Loucy (cell line): ENCODE measurements at regions not wholly inside any gene's neighbourhood (a gene's known extent, or its start where the extent isn't known, plus 50 kb on each side); places are given as distances from the start of the nearest gene placed in this dataset.

Experiments
- H2AFZ ChIP-seq: fragments of 200-600 bp; sonication (generic); 2 replicates; pipeline ENCODE4 v1.6.0; 2016; ENCODE audit warnings: antibody characterized with exemption, mild to moderate bottlenecking, low read length, moderate library complexity
- H3F3A ChIP-seq: fragments of 200-600 bp; 2 replicates; pipeline ENCODE4 v1.6.0; 2016; ENCODE audit warnings: antibody characterized with exemption, low read depth, mild to moderate bottlenecking
- H3K27me3 ChIP-seq: fragments of 200-600 bp; sonication (generic); 2 replicates; pipeline ENCODE4 v1.6.1; 2014; ENCODE audit warnings: low read length, mild to moderate bottlenecking; ENCODE audit not compliant: insufficient read depth, poor library complexity, severe bottlenecking
- H3K36me3 ChIP-seq: fragments of 200-600 bp; sonication (generic); 2 replicates; pipeline ENCODE4 v1.6.1; 2016; ENCODE audit warnings: low read length; ENCODE audit not compliant: insufficient read depth
- H3K4me1 ChIP-seq: fragments of 200-600 bp; sonication (generic); 2 replicates; pipeline ENCODE4 v1.5.1; 2014; ENCODE audit warnings: low read length, mild to moderate bottlenecking; ENCODE audit not compliant: insufficient read depth, poor library complexity, severe bottlenecking
- H3K4me2 ChIP-seq: fragments of 200-600 bp; sonication (generic); 2 replicates; pipeline ENCODE4 v1.6.0; 2014; ENCODE audit warnings: antibody characterized with exemption, low read length, low read depth, mild to moderate bottlenecking; ENCODE audit not compliant: poor library complexity, severe bottlenecking
- H3K4me3 ChIP-seq: fragments of 200-600 bp; sonication (generic); 2 replicates; pipeline ENCODE4 v1.5.1; 2014; ENCODE audit warnings: low read length, mild to moderate bottlenecking, mixed read lengths; ENCODE audit not compliant: poor library complexity, severe bottlenecking
- H3K79me2 ChIP-seq: fragments of 200-600 bp; sonication (generic); 2 replicates; pipeline ENCODE4 v1.6.1; 2014; ENCODE audit warnings: low read length; ENCODE audit not compliant: insufficient read depth
- H3K9ac ChIP-seq: fragments of 200-600 bp; sonication (generic); 2 replicates; pipeline ENCODE4 v1.6.0; 2014; ENCODE audit warnings: mild to moderate bottlenecking, low read depth, low read length, moderate library complexity; ENCODE audit not compliant: poor library complexity, severe bottlenecking
- H3K9me2 ChIP-seq: fragments of 200-600 bp; sonication (generic); replicated peaks from 2 replicates; pipeline ENCODE4 v1.6.1; 2016; ENCODE audit warnings: low read depth, low read length, mixed read lengths
- H3K9me3 ChIP-seq: fragments of 200-600 bp; sonication (generic); 2 replicates; pipeline ENCODE4 v1.6.1; 2014; ENCODE audit warnings: mild to moderate bottlenecking, antibody characterized with exemption, low read length, low read depth; ENCODE audit not compliant: insufficient read depth
- H4K20me1 ChIP-seq: fragments of 200-600 bp; sonication (generic); 2 replicates; pipeline ENCODE4 v1.6.0; 2014; ENCODE audit warnings: antibody characterized with exemption, low read length, mild to moderate bottlenecking; ENCODE audit not compliant: insufficient read depth, poor library complexity, severe bottlenecking
- EZH2phosphoT487 ChIP-seq: fragments of 200-600 bp; IDR thresholded peaks from 2 replicates; pipeline ENCODE4 v1.6.1; 2018; ENCODE audit warnings: antibody characterized with exemption, mild to moderate bottlenecking, moderate library complexity, borderline replicate concordance
- TF ChIP-seq, protein P1 (sequence below): fragments of 200-600 bp; sonication (generic); conservative IDR thresholded peaks from 2 replicates; pipeline ENCODE4 v1.5.1; 2014; ENCODE audit warnings: mild to moderate bottlenecking, antibody characterized with exemption, low read length

DNA sequence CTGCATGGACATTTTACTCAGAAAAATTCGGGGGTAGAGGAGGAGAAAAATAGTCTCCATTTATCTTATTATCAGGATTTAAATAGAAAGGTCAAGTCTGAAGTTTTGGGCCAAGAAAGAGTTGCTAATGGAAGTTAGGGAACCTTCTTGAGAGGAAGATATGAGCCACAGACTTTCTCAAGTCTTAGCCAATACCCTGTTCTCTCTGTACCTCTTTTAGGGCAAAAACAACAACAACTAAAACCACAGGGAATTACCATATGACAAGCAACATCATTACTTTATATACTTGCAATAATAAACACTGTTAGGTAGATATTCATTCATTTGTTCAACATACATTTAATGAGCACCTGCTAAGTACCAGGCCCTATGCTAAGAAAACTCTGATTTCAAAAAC, 282.2 kb upstream of the CDH5 start:
- no peaks in the 10 kb centered on the region for H3K27me3 ChIP-seq
- no peaks in the 10 kb centered on the region for H3K9me3 ChIP-seq
- no peaks in the 10 kb centered on the region for H3K9me2 ChIP-seq
- H3K79me2 ChIP-seq, result no peaks in the 10 kb centered on the region
- H3F3A ChIP-seq, result no peaks in the 10 kb centered on the region
- H2AFZ ChIP-seq, result no peak overlapping the region
- H4K20me1 ChIP-seq, result no peaks in the 10 kb centered on the region
- no peak for TF ChIP-seq EZH2phosphoT487
- TF ChIP-seq, protein P1, sequence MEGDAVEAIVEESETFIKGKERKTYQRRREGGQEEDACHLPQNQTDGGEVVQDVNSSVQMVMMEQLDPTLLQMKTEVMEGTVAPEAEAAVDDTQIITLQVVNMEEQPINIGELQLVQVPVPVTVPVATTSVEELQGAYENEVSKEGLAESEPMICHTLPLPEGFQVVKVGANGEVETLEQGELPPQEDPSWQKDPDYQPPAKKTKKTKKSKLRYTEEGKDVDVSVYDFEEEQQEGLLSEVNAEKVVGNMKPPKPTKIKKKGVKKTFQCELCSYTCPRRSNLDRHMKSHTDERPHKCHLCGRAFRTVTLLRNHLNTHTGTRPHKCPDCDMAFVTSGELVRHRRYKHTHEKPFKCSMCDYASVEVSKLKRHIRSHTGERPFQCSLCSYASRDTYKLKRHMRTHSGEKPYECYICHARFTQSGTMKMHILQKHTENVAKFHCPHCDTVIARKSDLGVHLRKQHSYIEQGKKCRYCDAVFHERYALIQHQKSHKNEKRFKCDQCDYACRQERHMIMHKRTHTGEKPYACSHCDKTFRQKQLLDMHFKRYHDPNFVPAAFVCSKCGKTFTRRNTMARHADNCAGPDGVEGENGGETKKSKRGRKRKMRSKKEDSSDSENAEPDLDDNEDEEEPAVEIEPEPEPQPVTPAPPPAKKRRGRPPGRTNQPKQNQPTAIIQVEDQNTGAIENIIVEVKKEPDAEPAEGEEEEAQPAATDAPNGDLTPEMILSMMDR, result no peak
- H3K4me1 ChIP-seq, result no peaks in the 10 kb centered on the region
- no peak overlapping the region for H3K4me2 ChIP-seq
- no peak overlapping the region for H3K9ac ChIP-seq
- H3K4me3 ChIP-seq, result no peak overlapping the region
- no peaks in the 10 kb centered on the region for H3K36me3 ChIP-seq

DNA sequence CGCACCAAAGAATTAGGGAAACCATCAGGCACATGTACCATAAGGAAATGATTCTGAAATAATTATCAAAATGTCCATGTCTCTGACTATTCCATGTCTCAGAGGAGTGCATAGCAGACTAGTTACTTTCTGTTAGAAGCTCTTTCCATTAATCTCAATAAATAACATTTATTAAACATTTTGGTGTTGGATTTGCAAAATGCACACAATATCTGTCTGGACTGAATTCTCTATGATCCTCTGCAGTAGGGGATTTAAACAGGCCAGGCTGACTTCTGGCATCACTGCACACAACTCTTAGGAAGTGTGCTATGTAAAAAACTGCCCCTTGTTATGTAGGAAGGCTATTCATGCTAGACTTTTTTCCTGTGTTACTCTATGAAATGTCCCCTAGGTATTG, 283.3 kb upstream of the CDH5 start:
- Histone ChIP-seq H3K27me3 (no peaks in the 10 kb centered on the region), H3K79me2 (no peaks in the 10 kb centered on the region), H3K4me1 (no peaks in the 10 kb centered on the region), H3K9me2 (no peaks in the 10 kb centered on the region), H3K4me2 (no peak overlapping the region), H3F3A (no peaks in the 10 kb centered on the region), H3K9ac (no peak overlapping the region), H3K4me3 (no peak overlapping the region), H3K36me3 (no peaks in the 10 kb centered on the region), H2AFZ (no peak overlapping the region), H4K20me1 (no peaks in the 10 kb centered on the region), H3K9me3 (no peaks in the 10 kb centered on the region)
- TF ChIP-seq EZH2phosphoT487, result no peak
- TF ChIP-seq, protein P1, result no peak

DNA sequence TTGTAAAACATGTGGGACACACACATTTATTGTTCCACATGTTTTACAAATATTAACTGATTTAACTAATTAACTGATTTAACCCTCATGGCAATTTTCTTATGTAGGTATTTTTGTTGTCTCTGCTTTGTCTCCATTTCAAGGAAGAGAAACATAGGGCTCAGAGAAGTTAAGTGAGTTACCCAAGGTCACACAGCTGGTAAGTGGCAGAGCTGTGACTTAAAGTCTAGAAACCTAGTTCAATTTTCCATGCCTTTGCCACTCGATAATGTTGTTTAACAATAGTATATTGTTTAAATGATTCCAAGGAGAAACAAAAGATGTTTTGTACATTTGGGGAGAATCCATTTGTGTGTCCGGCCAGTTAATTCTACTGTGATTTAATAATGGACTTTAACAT, 284.1 kb upstream of the CDH5 start:
- Histone ChIP-seq H3K4me1 (no peaks in the 10 kb centered on the region), H3K9ac (no peak overlapping the region), H3K79me2 (no peaks in the 10 kb centered on the region), H3K27me3 (no peaks in the 10 kb centered on the region), H4K20me1 (no peaks in the 10 kb centered on the region), H3K4me2 (no peak overlapping the region), H3F3A (no peaks in the 10 kb centered on the region), H3K36me3 (no peaks in the 10 kb centered on the region), H3K9me2 (no peaks in the 10 kb centered on the region), H2AFZ (no peak overlapping the region), H3K4me3 (no peak overlapping the region), H3K9me3 (no peaks in the 10 kb centered on the region)
- TF ChIP-seq, protein P1, result no peak
- no peak for TF ChIP-seq EZH2phosphoT487
